GM23248 (cell line): ENCODE measurements at regions not wholly inside any gene's neighbourhood (a gene's known extent, or its start where the extent isn't known, plus 50 kb on each side); places are given as distances from the start of the nearest gene placed in this dataset.
A peak's percentile ranks its signal among the peaks of the same experiment; 100 is the strongest.

Experiments used
- DNase-seq: peaks from one replicate; pipeline ENCODE4 v3.0.0-alpha.2; 2015
- H2AFZ ChIP-seq: fragments of 200-600 bp; sonication (generic); 2 replicates; pipeline ENCODE4 v1.6.1; 2016; ENCODE audit warnings: antibody characterized with exemption
- H3F3A ChIP-seq: fragments of 200-600 bp; sonication (generic); 2 replicates; pipeline ENCODE4 v1.6.1; 2016; ENCODE audit warnings: mild to moderate bottlenecking, antibody characterized with exemption, mixed run types; ENCODE audit not compliant: insufficient read depth
- H3K27ac ChIP-seq: fragments of 200-600 bp; sonication (generic); 2 replicates; pipeline ENCODE4 v1.5.1; 2016; ENCODE audit warnings: mild to moderate bottlenecking
- H3K27me3 ChIP-seq: fragments of 200-600 bp; sonication (generic); replicated peaks from 2 replicates; pipeline ENCODE4 v1.6.1; 2016; ENCODE audit warnings: mild to moderate bottlenecking; ENCODE audit not compliant: insufficient read depth
- H3K36me3 ChIP-seq: fragments of 200-600 bp; sonication (generic); 2 replicates; pipeline ENCODE4 v1.6.1; 2016; ENCODE audit warnings: low read depth, mild to moderate bottlenecking
- H3K4me1 ChIP-seq: fragments of 200-600 bp; sonication (generic); 2 replicates; pipeline ENCODE4 v1.6.1; 2016; ENCODE audit warnings: mild to moderate bottlenecking; ENCODE audit not compliant: insufficient read depth
- H3K4me2 ChIP-seq: fragments of 200-600 bp; sonication (generic); one replicate; pipeline ENCODE4 v1.6.1; 2016; ENCODE audit warnings: mild to moderate bottlenecking; ENCODE audit not compliant: unreplicated experiment
- H3K4me3 ChIP-seq: fragments of 200-600 bp; sonication (generic); 2 replicates; pipeline ENCODE4 v1.5.1; 2016; ENCODE audit warnings: mild to moderate bottlenecking
- H3K79me2 ChIP-seq: fragments of 200-600 bp; sonication (generic); 2 replicates; pipeline ENCODE4 v1.6.1; 2016; ENCODE audit warnings: mild to moderate bottlenecking; ENCODE audit not compliant: insufficient read depth
- H3K9ac ChIP-seq: fragments of 200-600 bp; sonication (generic); 2 replicates; pipeline ENCODE4 v1.6.1; 2016; ENCODE audit warnings: mild to moderate bottlenecking
- H3K9me2 ChIP-seq: fragments of 200-600 bp; sonication (generic); 2 replicates; pipeline ENCODE4 v1.6.1; 2016; ENCODE audit warnings: mixed run types, mild to moderate bottlenecking, moderate library complexity; ENCODE audit not compliant: insufficient read depth
- H3K9me3 ChIP-seq: fragments of 200-600 bp; sonication (generic); one replicate; pipeline ENCODE4 v1.6.1; 2017; ENCODE audit warnings: low read depth
- H4K20me1 ChIP-seq: fragments of 200-600 bp; sonication (generic); 2 replicates; pipeline ENCODE4 v1.6.0; 2016; ENCODE audit not compliant: insufficient read depth
- EZH2 ChIP-seq: fragments of 200-600 bp; sonication (generic); IDR thresholded peaks from 2 replicates; pipeline ENCODE4 v1.6.1; 2018; ENCODE audit warnings: antibody characterized with exemption, mild to moderate bottlenecking; ENCODE audit not compliant: insufficient read depth, poor library complexity, severe bottlenecking
- EZH2phosphoT487 ChIP-seq: fragments of 200-600 bp; sonication (generic); IDR thresholded peaks from 2 replicates; pipeline ENCODE4 v1.6.1; 2018; ENCODE audit warnings: antibody characterized with exemption, moderate library complexity, mild to moderate bottlenecking, low read depth; ENCODE audit not compliant: insufficient read depth
- WGBS, 2 experiments: methylation state at CpG; one replicate each; pipeline ENCODE4 v1.1.6; 2015 to 2017; ENCODE audit warnings: low lambda C conversion rate in 2 of 2, low coverage in 1 of 2; ENCODE audit errors: missing lambda C conversion rate in 2 of 2; 5-methylcytosine and 5-hydroxymethylcytosine counted together
- in situ Hi-C: fragments of 300-500 bp; cut with MboI; formaldehyde crosslinking; loops from 2 replicates; pipeline ENCODE4 v1.15.0; 2020

DNA sequence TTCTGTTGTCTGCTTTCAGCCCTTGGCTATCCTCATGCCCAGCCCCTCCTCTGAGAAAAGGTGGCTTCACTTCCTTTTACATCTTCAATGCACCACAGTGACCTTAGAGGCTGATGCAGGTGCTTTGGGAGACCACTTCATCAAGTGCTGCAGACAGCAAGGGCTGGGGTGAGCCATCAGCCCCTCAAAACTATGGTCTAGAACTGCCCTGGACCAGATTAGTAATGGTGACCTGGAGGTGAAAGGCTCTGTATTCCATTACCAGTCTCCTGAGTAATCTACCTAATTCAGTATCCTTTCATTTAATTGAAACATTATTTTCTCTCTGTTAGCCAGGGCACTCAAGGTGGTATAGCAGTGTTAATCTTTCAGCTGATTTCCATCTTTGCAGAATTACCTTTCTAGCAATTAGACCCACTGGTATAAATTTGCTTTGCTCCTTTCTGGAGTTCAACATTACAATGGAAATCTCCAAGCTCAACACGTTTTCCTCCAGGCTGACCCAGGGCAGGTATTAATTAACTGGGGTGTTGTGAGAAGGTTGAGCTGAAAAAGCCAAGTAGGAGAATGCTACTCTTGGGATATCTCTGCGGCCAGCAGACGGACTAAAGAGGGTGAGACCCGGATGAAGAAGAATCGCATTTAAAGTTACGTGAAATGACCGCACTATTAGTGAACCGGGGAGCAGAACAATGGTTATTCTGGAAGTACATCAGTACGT, 469.0 kb downstream of the MEIS1 start:
- Histone ChIP-seq H3K27me3 (no peaks in the 10 kb centered on the region), H4K20me1 (no peaks in the 10 kb centered on the region), H3K4me2 (no peak overlapping the region), H3K4me3 (no peak overlapping the region), H3K9me2 (no peaks in the 10 kb centered on the region), H3K9me3 (no peaks in the 10 kb centered on the region), H3F3A (no peaks in the 10 kb centered on the region), H3K9ac (no peak overlapping the region), H3K36me3 (no peaks in the 10 kb centered on the region), H3K4me1 (peaks cover 7% of the 10 kb centered on the region; the same call in 1 of the 2 replicates), H3K79me2 (no peaks in the 10 kb centered on the region), H2AFZ (no peak overlapping the region), H3K27ac (no peak overlapping the region)
- DNase-seq: no peak
- in situ Hi-C loops: no loop called here
- WGBS, 2 experiments: 91 to 93% methylated on average over 9 of the region's 9 CpGs
- no peak for TF ChIP-seq EZH2phosphoT487
- TF ChIP-seq EZH2: no peak

GRCh38 chr2:66915237-66915636, 480.3 kb downstream of the MEIS1 start:
- in situ Hi-C loops: no loop called here
- Histone ChIP-seq H3K4me1 (peaks cover 7% of the 10 kb centered on the region; the same call in 1 of the 2 replicates), H3K4me2 (no peak overlapping the region), H3K9me2 (no peaks in the 10 kb centered on the region; the same call in 1 of the 2 replicates), H3K4me3 (no peak overlapping the region), H3K36me3 (no peaks in the 10 kb centered on the region), H3K9ac (no peak overlapping the region), H3F3A (no peaks in the 10 kb centered on the region), H3K27me3 (no peaks in the 10 kb centered on the region), H2AFZ (peak overlapping the region; percentile 39; the same call in 1 of the 2 replicates), H3K9me3 (no peaks in the 10 kb centered on the region), H4K20me1 (no peaks in the 10 kb centered on the region), H3K27ac (no peak overlapping the region), H3K79me2 (no peaks in the 10 kb centered on the region)
- 57 to 70% methylated on average over 2 of the region's 2 CpGs for WGBS, 2 experiments
- TF ChIP-seq EZH2 (no peak), EZH2phosphoT487 (no peak)
- DNase-seq: no peak

DNA sequence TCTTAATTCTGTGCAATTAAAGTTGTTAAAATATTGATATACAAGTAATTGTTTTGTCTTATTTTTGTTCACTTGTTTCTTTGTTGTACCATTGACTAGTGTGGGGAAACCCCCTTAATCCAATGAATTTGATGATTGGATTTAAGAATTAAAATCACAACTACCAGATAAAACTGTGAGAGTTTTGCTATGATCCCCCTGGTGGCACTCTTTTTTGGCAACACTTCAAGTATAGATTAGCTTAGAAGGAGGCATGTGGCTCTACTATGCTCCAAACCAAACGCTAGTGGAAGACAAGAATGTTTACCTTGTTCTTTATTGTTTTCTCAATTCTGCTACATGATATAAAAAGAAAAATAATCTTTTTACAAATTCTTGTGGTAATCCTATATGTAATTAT, 477.8 kb upstream of the ETAA1 start:
- H3K4me3 ChIP-seq: no peak overlapping the region
- H3K4me2 ChIP-seq: no peak overlapping the region
- H3K9me2 ChIP-seq: no peaks in the 10 kb centered on the region; the same call in 1 of the 2 replicates
- no peaks in the 10 kb centered on the region for H3K79me2 ChIP-seq
- no peaks in the 10 kb centered on the region for H4K20me1 ChIP-seq
- no peaks in the 10 kb centered on the region for H3K36me3 ChIP-seq
- no peak for DNase-seq
- H2AFZ ChIP-seq: no peak overlapping the region
- H3K27ac ChIP-seq: no peak overlapping the region
- 96 to 100% methylated on average over 1 of the region's 1 CpG for WGBS, 2 experiments
- H3K27me3 ChIP-seq: no peaks in the 10 kb centered on the region
- no peak for TF ChIP-seq EZH2
- no peak for TF ChIP-seq EZH2phosphoT487
- 0 out of 2 replicates have a peak, but pooled peaks cover 2% of the 10 kb centered on the region for H3F3A ChIP-seq
- in situ Hi-C loops: no loop called here
- H3K9me3 ChIP-seq: no peaks in the 10 kb centered on the region
- H3K4me1 ChIP-seq: peaks cover 7% of the 10 kb centered on the region; the same call in 1 of the 2 replicates
- no peak overlapping the region for H3K9ac ChIP-seq

DNA sequence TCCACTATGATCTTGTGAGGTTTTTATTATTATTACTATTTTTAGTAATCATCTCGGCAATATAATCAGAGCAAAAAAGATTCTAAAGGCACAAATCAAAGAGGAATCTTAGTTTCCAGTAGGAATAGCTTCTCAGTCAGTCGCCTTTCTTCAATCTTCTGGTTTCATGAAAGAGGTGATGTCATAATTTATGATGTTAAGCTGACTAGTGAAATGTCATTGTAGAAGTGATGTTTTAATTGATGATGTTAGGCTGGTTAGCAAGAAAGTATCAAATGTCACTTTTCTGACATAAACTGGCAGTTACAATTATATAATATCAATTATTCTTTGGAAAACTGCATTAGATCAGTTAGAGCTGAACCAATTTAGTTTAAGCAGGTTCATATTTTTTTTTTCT, 476.7 kb upstream of the ETAA1 start:
- no peaks in the 10 kb centered on the region for H3K79me2 ChIP-seq
- in situ Hi-C loops: no loop called here
- H3K36me3 ChIP-seq: no peaks in the 10 kb centered on the region
- peaks cover 9% of the 10 kb centered on the region; the same call in 1 of the 2 replicates for H3K4me1 ChIP-seq
- H3K27ac ChIP-seq: no peak overlapping the region
- H2AFZ ChIP-seq: no peak overlapping the region
- H3K9me2 ChIP-seq: no peaks in the 10 kb centered on the region; the same call in 1 of the 2 replicates
- TF ChIP-seq EZH2 (no peak), EZH2phosphoT487 (no peak)
- H3K4me3 ChIP-seq: no peak overlapping the region
- H3K27me3 ChIP-seq: no peaks in the 10 kb centered on the region
- no peak for DNase-seq
- 0 out of 2 replicates have a peak, but pooled peaks cover 3% of the 10 kb centered on the region for H3F3A ChIP-seq
- H3K9ac ChIP-seq: no peak overlapping the region
- H3K9me3 ChIP-seq: no peaks in the 10 kb centered on the region
- WGBS, 2 experiments: 79 to 87% methylated on average over 2 of the region's 2 CpGs
- no peak overlapping the region for H3K4me2 ChIP-seq
- H4K20me1 ChIP-seq: no peaks in the 10 kb centered on the region
